ENCODE measurements at regions not wholly inside any gene's neighbourhood (a gene's known extent, or its start where the extent isn't known, plus 50 kb on each side); places are given as distances from the start of the nearest gene placed in this dataset.

DNA sequence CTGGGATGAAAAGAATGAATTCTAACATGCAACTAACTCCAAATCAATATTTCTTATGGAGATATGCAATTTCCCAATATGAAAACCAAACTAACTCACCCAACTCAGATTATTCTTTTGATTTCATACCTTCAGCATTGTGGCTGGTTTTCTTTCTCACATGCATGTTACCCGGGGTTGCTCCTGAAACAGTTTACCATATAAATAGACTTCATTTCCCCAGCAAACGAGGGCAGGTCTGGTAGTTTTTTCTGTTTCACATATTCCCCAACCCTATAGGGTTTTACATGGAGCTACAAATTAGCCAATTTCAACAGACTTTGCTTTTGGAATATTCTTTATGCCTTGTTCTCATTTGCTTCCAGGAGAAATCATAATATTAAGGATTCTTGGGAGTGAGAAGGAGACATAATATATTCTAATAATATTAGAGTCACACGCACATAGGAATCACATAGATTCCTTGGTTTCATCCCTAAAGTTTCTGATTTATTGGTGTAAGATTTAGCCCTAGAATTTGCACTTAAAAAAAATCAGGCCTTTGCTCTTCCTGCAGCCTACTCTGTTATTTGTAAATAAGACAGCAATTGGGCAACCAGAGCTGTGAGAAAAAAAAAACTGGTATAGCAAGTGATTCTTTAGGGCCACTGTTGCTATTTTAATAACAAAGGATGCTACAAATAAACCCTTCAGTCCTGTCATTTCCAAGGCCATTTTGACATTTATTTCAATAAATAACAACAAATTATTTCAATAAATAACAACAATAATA lies 60.3 kb upstream of the FAM20A start:
- no peaks in the 10 kb centered on the region for H3K9me3 Mint-ChIP-seq
- no peaks in the 10 kb centered on the region for H3K36me3 Mint-ChIP-seq (ENCODE audit: low read depth)
- no peak overlapping the region for H3K4me3 Mint-ChIP-seq
- H3K27me3 Mint-ChIP-seq (ENCODE audit: low read depth): peaks cover 1% of the 10 kb centered on the region
- H3K27ac Mint-ChIP-seq: no peak overlapping the region
- H3K4me1 Mint-ChIP-seq (ENCODE audit: low read depth): no peaks in the 10 kb centered on the region
- no peak for DNase-seq (ENCODE audit: low spot score)

DNA sequence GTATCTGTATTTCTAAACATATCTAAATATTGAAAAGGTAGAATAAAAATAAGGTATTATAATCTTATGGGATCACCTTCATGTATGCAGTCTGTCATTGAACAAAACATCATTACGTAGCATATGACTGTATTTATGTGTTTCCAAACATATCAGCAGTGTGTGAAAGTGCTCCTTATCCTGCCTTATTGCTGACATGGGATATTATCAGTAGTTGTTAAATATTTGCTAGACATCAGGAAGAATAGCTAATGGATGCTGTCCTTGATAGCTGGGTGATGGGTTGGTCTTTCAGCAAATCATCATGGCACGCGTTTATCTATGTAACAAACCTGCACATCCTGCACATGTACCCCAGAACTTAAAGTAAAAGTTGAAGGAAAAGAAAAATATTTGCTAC lies 59.1 kb upstream of the FAM20A start:
- Mint-ChIP-seq H3K27me3 (ENCODE audit: low read depth) (no peaks in the 10 kb centered on the region), H3K4me1 (ENCODE audit: low read depth) (no peaks in the 10 kb centered on the region), H3K9me3 (no peaks in the 10 kb centered on the region), H3K4me3 (no peak overlapping the region), H3K27ac (no peak overlapping the region), H3K36me3 (ENCODE audit: low read depth) (no peaks in the 10 kb centered on the region)
- no peak for DNase-seq (ENCODE audit: low spot score)

- Mint-ChIP-seq H3K9me3 (no peaks in the 10 kb centered on the region), H3K27ac (no peak overlapping the region), H3K4me1 (ENCODE audit: low read depth) (no peaks in the 10 kb centered on the region), H3K27me3 (ENCODE audit: low read depth) (no peaks in the 10 kb centered on the region), H3K4me3 (no peak overlapping the region), H3K36me3 (ENCODE audit: low read depth) (no peaks in the 10 kb centered on the region)
- DNase-seq (ENCODE audit: low spot score): no peak
These were observed 58.0 kb upstream of the FAM20A start for GRCh38 chr17:68658999-68659780.

- no peak for DNase-seq (ENCODE audit: low spot score)
- H3K36me3 Mint-ChIP-seq (ENCODE audit: low read depth): no peaks in the 10 kb centered on the region
- no peak overlapping the region for H3K27ac Mint-ChIP-seq
- no peak overlapping the region for H3K4me3 Mint-ChIP-seq
- H3K9me3 Mint-ChIP-seq: no peaks in the 10 kb centered on the region
- H3K4me1 Mint-ChIP-seq (ENCODE audit: low read depth): no peaks in the 10 kb centered on the region
- no peaks in the 10 kb centered on the region for H3K27me3 Mint-ChIP-seq (ENCODE audit: low read depth)
These were observed 56.4 kb upstream of the FAM20A start for GRCh38 chr17:68657576-68657975.

- Mint-ChIP-seq H3K4me1 (ENCODE audit: low read depth) (no peaks in the 10 kb centered on the region), H3K27ac (no peak overlapping the region), H3K9me3 (no peaks in the 10 kb centered on the region), H3K4me3 (no peak overlapping the region), H3K36me3 (ENCODE audit: low read depth) (no peaks in the 10 kb centered on the region), H3K27me3 (ENCODE audit: low read depth) (no peaks in the 10 kb centered on the region)
- no peak for DNase-seq (ENCODE audit: low spot score)
These were observed 56.0 kb upstream of the FAM20A start for GRCh38 chr17:68657166-68657565.

GRCh38 chr17:68656666-68657065 lies 55.5 kb upstream of the FAM20A start:
- Mint-ChIP-seq H3K27me3 (ENCODE audit: low read depth) (no peaks in the 10 kb centered on the region), H3K27ac (no peak overlapping the region), H3K9me3 (no peaks in the 10 kb centered on the region), H3K36me3 (ENCODE audit: low read depth) (no peaks in the 10 kb centered on the region), H3K4me1 (ENCODE audit: low read depth) (no peaks in the 10 kb centered on the region), H3K4me3 (no peak overlapping the region)
- no peak for DNase-seq (ENCODE audit: low spot score)
